ENCODE measurements at regions not wholly inside any gene's neighbourhood (a gene's known extent, or its start where the extent isn't known, plus 50 kb on each side); places are given as distances from the start of the nearest gene placed in this dataset.

DNA sequence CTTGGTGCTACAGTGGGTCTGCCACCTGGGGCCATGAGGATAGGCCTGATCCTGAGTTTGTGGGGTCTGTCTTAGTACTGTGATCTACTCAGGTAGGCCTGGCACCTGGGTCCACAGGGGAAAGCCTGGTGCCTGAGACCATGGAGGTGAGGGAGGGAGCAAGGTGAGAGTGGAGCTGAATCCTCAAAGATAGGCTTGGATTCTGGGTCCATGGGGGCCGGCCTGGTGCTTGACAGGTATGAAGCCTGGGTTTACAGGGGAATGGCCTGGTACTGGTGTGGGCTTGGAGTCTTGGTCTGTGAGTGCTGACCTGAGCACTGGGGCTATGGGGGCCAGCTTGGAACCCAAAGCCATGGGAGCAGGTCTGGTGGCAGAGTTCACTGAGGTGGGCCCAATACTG lies 439.2 kb upstream of the SMARCA2 start:
- TF ChIP-seq, protein P1, sequence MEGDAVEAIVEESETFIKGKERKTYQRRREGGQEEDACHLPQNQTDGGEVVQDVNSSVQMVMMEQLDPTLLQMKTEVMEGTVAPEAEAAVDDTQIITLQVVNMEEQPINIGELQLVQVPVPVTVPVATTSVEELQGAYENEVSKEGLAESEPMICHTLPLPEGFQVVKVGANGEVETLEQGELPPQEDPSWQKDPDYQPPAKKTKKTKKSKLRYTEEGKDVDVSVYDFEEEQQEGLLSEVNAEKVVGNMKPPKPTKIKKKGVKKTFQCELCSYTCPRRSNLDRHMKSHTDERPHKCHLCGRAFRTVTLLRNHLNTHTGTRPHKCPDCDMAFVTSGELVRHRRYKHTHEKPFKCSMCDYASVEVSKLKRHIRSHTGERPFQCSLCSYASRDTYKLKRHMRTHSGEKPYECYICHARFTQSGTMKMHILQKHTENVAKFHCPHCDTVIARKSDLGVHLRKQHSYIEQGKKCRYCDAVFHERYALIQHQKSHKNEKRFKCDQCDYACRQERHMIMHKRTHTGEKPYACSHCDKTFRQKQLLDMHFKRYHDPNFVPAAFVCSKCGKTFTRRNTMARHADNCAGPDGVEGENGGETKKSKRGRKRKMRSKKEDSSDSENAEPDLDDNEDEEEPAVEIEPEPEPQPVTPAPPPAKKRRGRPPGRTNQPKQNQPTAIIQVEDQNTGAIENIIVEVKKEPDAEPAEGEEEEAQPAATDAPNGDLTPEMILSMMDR (IDR thresholded peaks at IDR 0.05; ENCODE audit: extremely low read depth in 1 of 2, insufficient read depth in 1 of 2, low read depth in 1 of 2, low read length in 2 of 2) = no peak
- no peak for TF ChIP-seq EZH2 (IDR thresholded peaks at IDR 0.05; ENCODE audit: borderline replicate concordance, low read depth, low read length, severe bottlenecking)
- TF ChIP-seq POLR2A (IDR thresholded peaks at IDR 0.05; ENCODE audit: low read depth, low read length) = no peak
- no peak for TF ChIP-seq POLR2AphosphoS5 (IDR thresholded peaks at IDR 0.05; ENCODE audit: insufficient read depth, low read depth, low read length)
- TF ChIP-seq FOS (IDR thresholded peaks at IDR 0.05; ENCODE audit: borderline replicate concordance, insufficient read depth, low read length) = no peak
- no peak for TF ChIP-seq GATA2 (IDR thresholded peaks at IDR 0.05; ENCODE audit: insufficient read depth, insufficient read length, low read depth, low read length)
- TF ChIP-seq, protein P2, sequence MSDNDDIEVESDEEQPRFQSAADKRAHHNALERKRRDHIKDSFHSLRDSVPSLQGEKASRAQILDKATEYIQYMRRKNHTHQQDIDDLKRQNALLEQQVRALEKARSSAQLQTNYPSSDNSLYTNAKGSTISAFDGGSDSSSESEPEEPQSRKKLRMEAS (IDR thresholded peaks at IDR 0.05; ENCODE audit: insufficient read depth, insufficient read length) = no peak
- TF ChIP-seq MYC (IDR thresholded peaks at IDR 0.05; ENCODE audit: low read depth, low read length) = no peak

Data from endothelial cell of umbilical vein (primary cell).